GM21825 (cell line): ENCODE measurements at regions not wholly inside any gene's neighbourhood (a gene's known extent, or its start where the extent isn't known, plus 50 kb on each side); places are given as distances from the start of the nearest gene placed in this dataset.

Experiments
- ATAC-seq: cut with Tn5 transposase; IDR thresholded peaks from one replicate; pipeline ENCODE4 v1.9.1; 2021; ENCODE audit warnings: mild to moderate bottlenecking, moderate library complexity; ENCODE audit not compliant: unreplicated experiment

GRCh38 chr1:110765640-110766335 is 91.0 kb upstream of the KCNA3 start:
- ATAC-seq, result no peak

GRCh38 chr1:110763149-110763548 is 88.4 kb upstream of the KCNA3 start:
- no peak for ATAC-seq

GRCh38 chr1:110760321-110760720 is 85.6 kb upstream of the KCNA3 start:
- ATAC-seq, result no peak

GRCh38 chr1:110756506-110756905 is 81.8 kb upstream of the KCNA3 start:
- ATAC-seq, result no peak

- ATAC-seq, result no peak
Observed at GRCh38 chr1:110752941-110753725, 78.4 kb upstream of the KCNA3 start.

GRCh38 chr1:110750562-110750961 is 75.8 kb upstream of the KCNA3 start:
- no peak for ATAC-seq

- no peak for ATAC-seq
Observed at GRCh38 chr1:110749960-110750359, 75.2 kb upstream of the KCNA3 start.

GRCh38 chr1:110746644-110747259 is 72.0 kb upstream of the KCNA3 start:
- ATAC-seq, result no peak

GRCh38 chr1:110743397-110743796 is 68.7 kb upstream of the KCNA3 start:
- ATAC-seq, result no peak

GRCh38 chr1:110736900-110737605 is 62.3 kb upstream of the KCNA3 start:
- ATAC-seq, result no peak

GRCh38 chr1:110734133-110734680 is 59.5 kb upstream of the KCNA3 start:
- no peak for ATAC-seq

- no peak for ATAC-seq
Observed at GRCh38 chr1:110731529-110731928, 56.8 kb upstream of the KCNA3 start.

- ATAC-seq, result no peak
Observed at GRCh38 chr1:110728388-110729001, 53.8 kb upstream of the KCNA3 start.

GRCh38 chr1:110727246-110727645 is 52.5 kb upstream of the KCNA3 start:
- no peak for ATAC-seq

GRCh38 chr1:110726755-110727154 is 52.0 kb upstream of the KCNA3 start:
- peak; percentile 81 for ATAC-seq
